Lower leg skin (tissue), 4 donors: ENCODE measurements at regions not wholly inside any gene's neighbourhood (a gene's known extent, or its start where the extent isn't known, plus 50 kb on each side); places are given as distances from the start of the nearest gene placed in this dataset.

Source experiments
- DNase-seq, 2 donors: peaks; one replicate each; pipeline ENCODE4 v3.0.0-alpha.2; 2019; ENCODE audit warnings: low spot score in 2 of 2
- H3K4me3 ChIP-seq: fragments of 200-600 bp; sonication (generic); 2 replicates; pipeline ENCODE4 v1.5.1; 2017; ENCODE audit warnings: mild to moderate bottlenecking, low read depth; ENCODE audit not compliant: poor library complexity, severe bottlenecking
- POLR2A ChIP-seq, 2 donors: fragments of 450-650 bp; IDR thresholded peaks; one replicate each; pipeline ENCODE4 v1.6.1; 2016 to 2017; ENCODE audit warnings: antibody characterized with exemption in 2 of 2, mild to moderate bottlenecking in 1 of 2, moderate library complexity in 1 of 2
- WGBS, 2 donors: methylation state at CpG; one replicate each; pipeline ENCODE4 v1.1.5; 2018; 5-methylcytosine and 5-hydroxymethylcytosine counted together
- intact Hi-C: fragments of 100-400 bp; cut with DNase I; formaldehyde crosslinking; loops from one replicate; pipeline ENCODE4 v1.15.0; 2023; ENCODE audit warnings: low total_unique reads
- TF ChIP-seq, protein P1 (sequence below), 3 donors: fragments of 450-650 bp; IDR thresholded peaks; one replicate each; pipeline ENCODE4 v1.5.1; 2016; ENCODE audit warnings: antibody characterized with exemption in 3 of 3, mild to moderate bottlenecking in 3 of 3, moderate library complexity in 2 of 3

- DNase-seq = no peak
- intact Hi-C loops = no loop called here
- no peak for TF ChIP-seq POLR2A (IDR thresholded peaks at IDR 0.05)
- TF ChIP-seq, protein P1, sequence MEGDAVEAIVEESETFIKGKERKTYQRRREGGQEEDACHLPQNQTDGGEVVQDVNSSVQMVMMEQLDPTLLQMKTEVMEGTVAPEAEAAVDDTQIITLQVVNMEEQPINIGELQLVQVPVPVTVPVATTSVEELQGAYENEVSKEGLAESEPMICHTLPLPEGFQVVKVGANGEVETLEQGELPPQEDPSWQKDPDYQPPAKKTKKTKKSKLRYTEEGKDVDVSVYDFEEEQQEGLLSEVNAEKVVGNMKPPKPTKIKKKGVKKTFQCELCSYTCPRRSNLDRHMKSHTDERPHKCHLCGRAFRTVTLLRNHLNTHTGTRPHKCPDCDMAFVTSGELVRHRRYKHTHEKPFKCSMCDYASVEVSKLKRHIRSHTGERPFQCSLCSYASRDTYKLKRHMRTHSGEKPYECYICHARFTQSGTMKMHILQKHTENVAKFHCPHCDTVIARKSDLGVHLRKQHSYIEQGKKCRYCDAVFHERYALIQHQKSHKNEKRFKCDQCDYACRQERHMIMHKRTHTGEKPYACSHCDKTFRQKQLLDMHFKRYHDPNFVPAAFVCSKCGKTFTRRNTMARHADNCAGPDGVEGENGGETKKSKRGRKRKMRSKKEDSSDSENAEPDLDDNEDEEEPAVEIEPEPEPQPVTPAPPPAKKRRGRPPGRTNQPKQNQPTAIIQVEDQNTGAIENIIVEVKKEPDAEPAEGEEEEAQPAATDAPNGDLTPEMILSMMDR (IDR thresholded peaks at IDR 0.05) = no peak
- H3K4me3 ChIP-seq = no peak overlapping the region
These were observed 69.8 kb upstream of the HAO2 start for GRCh38 chr1:119298687-119299303.

DNA sequence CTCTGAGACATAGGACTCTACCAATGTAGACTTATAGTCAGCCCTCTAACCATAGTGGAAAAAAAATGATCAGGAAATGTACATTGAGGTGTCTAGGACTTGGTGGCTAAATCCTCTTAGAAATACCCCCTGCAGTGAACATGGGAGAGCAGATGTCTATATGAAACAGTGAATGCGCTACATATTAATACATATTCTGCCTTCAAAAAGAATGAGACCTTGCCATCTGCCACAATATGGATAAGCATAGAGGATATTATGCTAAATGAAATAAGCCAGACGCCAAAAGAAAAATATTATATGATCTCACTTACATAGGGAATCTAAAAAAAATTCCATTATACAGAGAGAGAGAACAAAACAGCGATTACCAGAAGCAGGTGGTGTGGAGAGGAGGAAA is 66.6 kb upstream of the HAO2 start:
- 90 to 94% methylated on average over 3 of the region's 3 CpGs for WGBS, 2 donors
- intact Hi-C loops = no loop called here
- DNase-seq = no peak
- TF ChIP-seq POLR2A (IDR thresholded peaks at IDR 0.05) = no peak
- TF ChIP-seq, protein P1 (IDR thresholded peaks at IDR 0.05) = no peak
- no peak overlapping the region for H3K4me3 ChIP-seq

DNA sequence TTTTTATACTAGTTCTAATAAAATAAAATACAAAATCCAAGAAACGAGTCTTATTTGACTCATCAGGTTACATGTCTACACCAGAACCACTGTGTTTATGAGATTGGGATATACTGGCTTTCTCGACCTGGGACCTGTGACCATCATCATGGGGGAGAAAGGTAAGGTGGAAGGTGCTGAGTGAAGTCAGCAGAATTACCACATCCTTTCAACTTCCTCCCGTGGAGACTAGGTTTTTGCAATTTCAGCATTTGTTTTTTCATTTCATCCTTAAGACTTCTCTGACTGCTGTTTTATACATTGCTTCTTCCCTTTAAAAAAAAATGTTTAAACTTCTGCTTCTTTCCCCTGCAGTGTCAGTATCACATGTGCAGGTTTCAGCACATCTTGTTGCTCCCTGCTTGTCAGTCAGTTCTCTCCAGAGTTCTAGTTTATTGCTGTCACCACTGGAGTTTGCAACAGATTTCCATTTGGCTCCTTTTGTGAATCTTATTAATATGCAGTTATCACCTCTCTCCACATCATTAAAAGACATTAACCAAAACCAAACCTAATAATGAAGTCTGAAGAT is 60.4 kb upstream of the HAO2 start:
- no peak for DNase-seq
- no peak for TF ChIP-seq POLR2A (IDR thresholded peaks at IDR 0.05)
- intact Hi-C loops = no loop called here
- H3K4me3 ChIP-seq = no peak overlapping the region
- 60 to 63% methylated on average over 3 of the region's 3 CpGs for whole genome bisulfite sequencing, 2 donors

DNA sequence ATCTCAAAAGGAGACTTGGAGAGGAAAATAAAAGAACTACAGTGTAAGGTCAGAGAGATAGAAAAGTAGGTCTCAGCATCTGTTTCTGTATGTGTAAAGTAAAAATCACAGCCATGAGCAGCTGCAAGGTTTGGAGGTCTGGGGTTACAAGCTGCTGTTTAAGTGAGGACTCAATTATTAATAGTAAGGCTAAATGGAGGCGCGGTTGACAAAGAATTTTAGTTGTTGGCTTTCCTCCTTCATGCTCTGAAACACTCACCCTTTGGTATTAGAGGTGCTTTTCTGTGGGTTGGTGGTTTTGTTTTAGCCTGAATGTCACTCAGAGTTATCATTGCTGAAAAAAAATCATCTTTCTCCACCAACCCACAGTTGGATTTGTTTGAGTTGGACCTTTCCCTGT is 59.8 kb upstream of the HAO2 start:
- no peak for DNase-seq
- no peak overlapping the region for H3K4me3 ChIP-seq
- TF ChIP-seq, protein P1 (IDR thresholded peaks at IDR 0.05) = no peak
- TF ChIP-seq POLR2A (IDR thresholded peaks at IDR 0.05) = no peak
- WGBS, 2 donors = 63 to 85% methylated on average over 2 of the region's 2 CpGs
- intact Hi-C loops = no loop called here

DNA sequence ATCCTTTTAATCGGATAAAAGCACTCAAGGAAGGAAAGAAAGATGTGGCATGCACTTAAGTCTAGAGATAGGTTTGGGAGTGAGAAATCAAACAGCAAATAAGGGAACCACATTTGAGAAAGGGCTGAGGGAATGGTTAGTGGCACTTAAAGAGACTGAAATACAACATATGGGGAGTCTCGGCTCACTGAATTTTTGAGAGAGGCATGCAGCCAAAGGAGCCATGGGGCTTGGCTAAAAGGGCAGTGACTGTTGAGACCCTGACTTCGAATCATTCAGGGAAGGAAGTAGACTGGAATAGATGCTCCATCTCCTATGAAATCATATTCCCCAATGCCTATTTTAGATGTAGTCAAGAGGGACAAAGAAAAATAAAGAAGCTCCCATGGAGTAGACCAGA is 58.3 kb upstream of the HAO2 start:
- TF ChIP-seq POLR2A (IDR thresholded peaks at IDR 0.05) = no peak
- TF ChIP-seq, protein P1 (IDR thresholded peaks at IDR 0.05) = no peak
- no peak overlapping the region for H3K4me3 ChIP-seq
- 52 to 66% methylated on average over 3 of the region's 3 CpGs for WGBS, 2 donors
- intact Hi-C loops = no loop called here
- DNase-seq = no peak

- intact Hi-C loops = no loop called here
- WGBS, 2 donors = 61 to 65% methylated on average over 4 of the region's 4 CpGs
- TF ChIP-seq POLR2A (IDR thresholded peaks at IDR 0.05) = no peak
- TF ChIP-seq, protein P1 (IDR thresholded peaks at IDR 0.05) = no peak
- no peak for DNase-seq
- no peak overlapping the region for H3K4me3 ChIP-seq
These were observed 56.1 kb upstream of the HAO2 start for GRCh38 chr1:119312500-119312899.
